AG08395 (cell line): ENCODE measurements at regions not wholly inside any gene's neighbourhood (a gene's known extent, or its start where the extent isn't known, plus 50 kb on each side); places are given as distances from the start of the nearest gene placed in this dataset.

Source experiments
- DNase-seq: peaks from one replicate; pipeline ENCODE4 v3.0.0; 2012; ENCODE audit warnings: mixed read lengths, low spot score

DNA sequence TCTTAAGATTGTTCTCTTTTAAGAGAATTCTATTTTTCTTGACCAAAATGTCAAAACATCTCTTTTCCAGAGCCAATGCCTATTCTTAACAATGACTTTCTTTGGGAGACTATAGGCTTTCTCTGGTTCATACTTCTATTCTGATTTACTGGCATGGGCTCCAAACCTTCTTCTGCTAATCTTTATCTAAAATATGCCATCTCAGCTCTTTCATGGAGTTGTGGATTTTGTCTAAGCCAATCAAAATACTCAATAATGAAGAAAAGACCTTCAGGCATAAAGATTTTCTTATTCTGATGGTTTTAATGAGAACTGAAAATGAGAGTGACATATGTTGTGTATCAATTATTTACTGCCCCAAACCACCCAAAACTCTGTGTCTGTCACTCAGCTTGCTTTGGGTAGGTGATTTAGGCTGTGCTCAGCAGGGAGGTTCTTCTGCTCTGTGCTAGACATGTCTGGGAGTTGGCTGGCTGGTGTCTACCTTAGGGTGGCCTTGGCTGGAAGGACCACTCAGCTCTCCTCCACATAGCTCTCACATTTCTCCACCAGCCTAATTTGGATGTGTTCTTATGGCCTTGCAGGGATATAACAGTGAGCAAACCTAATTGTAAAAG, 270.8 kb downstream of the PRDM2 start:
- no peak for DNase-seq

DNA sequence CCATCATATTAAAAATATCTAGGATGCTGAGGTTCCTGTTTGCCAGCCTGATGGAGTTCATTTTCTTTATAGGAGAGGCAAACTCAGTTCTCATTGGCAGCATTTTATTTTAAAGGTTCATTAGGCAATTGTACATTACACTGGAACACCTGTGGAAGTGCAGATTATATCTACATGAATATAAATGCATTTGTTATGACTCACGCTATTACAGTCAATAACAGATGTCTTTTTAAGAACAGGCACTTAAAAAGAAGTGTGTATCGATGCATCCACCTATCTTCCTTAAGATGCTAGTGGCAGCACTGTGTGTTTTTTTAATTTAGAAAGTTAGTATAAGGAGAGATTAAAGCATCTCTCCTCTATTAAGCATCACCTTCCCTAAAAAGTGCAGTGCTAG, 276.5 kb downstream of the PRDM2 start:
- no peak for DNase-seq

DNA sequence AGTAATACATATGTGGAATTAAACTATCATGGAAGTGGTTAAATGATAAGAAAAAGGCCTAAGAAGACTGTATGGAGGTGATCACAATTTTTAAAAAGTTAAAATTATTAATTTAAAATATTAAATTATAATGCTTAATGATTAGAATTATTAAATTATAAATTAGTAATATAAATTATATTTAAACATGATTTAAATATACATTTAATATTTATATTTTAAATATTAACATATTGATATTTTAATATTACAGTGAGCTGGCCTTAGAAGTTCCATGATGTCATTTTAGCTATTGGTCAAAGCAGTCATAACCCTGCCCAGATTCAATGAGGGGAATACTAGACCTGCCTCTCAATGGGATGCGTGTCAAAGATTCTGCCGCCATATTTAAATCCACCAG, 281.2 kb downstream of the PRDM2 start:
- DNase-seq = no peak

DNA sequence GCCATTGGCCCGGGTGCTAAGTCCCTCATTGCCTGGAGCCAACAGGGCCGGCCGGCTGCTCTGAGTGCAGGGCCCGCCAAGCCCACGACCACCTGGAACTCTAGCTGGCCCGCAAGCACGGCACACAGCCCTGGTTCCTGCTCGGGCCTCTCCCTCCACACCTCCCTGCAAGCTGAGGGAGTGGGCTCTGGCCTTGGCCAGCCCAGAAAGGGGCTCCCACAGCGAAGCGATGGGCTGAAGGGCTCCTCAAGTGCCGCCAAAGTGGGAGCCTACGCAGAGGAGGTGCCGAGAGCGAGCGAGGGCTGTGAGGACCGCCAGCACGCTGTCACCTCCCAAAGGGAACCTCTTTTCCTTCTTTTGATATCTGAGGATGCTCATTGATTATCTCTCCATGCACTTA, 283.4 kb downstream of the PRDM2 start:
- DNase-seq = no peak

DNA sequence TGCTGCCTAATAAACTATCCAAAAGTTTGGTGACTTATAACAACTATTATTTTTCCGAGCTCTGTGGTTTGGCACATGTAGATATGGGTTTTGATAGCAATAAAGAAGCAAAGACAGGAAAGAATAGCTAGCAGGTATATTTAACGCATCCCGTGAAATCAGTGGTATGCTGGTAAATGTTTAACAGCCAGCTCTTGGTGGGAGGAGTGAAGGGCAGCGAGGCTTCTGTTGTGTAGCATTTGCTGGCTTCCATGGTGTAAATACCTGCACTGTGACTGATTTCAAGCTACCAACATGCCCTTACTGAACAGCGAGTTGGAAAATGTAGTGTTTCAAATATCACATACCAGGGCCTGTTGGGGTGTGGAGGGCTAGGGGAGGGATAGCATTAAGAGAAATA, 291.0 kb downstream of the PRDM2 start:
- DNase-seq = no peak

DNA sequence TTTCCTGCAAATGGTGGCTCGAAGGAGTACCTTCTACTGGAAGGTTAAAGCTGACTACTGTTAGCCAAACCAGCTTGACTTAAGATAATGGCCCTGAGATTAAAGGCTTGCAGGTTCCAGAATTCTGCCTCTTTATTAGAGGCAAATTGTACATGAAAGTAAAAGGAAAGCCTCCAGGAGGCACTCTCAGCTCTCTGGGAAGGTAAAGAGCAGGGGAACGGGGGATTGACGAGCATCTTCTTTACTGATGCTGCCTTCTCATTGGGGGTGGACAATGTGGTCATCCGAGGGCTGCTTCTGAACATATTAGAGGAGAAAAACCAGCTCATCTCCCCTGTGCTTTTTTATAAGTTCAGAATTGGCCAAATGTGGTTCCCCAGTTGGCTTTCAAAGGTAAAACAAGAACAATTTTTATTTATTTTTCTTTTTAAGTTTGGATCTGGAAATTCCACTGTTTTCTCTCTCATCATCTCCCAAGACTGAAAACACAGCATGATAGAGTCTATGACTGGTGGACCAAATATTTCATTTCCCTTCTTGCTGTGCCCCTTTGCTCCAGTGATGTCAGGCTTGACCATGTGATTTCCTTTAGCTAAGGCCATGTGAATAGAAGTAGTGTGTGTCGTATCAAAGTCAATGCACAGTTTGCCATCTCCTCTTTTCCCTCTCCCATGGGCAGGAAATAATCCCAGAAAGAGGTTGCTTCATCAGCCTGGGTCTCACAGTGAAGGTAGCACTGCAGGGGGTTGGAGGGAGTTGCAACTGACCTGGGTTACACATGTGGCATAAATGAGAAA, 292.7 kb downstream of the PRDM2 start:
- peak; percentile 7 for DNase-seq

DNA sequence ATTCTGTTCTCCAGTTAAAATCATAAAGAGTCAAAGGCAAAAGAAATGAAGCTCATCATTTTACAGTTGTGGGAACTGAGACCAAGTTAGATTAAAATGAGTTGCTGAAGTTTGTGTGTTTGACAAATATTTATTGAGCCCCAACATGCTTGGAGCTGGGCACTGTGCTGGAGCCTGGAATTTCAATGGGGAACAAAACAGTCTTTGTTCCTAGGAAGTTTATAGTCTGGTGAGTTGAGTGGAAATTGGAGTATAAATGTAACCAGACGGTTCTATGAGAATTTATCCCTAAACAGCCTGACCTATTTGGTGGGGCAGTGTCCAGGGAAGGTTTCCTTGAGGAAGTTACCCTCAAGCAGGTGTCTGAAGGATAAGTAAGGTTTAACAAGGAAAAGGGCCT, 294.4 kb downstream of the PRDM2 start:
- DNase-seq = no peak

DNA sequence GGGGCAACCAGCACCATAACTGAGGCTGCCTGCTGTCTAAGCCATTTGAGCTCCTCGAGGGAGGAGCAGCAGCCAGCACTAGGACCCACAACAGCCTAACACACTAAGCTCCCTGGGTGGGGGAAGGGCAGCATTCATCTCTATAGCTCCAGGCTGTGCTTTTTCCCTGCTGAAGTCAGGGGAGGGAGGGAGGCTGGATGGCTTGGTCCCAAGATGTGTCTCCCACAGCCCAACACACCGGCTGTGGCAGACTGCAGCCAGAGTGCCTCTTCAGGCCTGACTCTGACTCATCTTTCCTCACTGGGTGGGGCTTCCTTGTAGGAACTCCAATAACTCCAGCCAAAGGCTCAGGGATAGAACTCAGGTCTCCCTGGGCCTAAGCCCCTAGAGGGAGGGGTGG, 296.3 kb downstream of the PRDM2 start:
- no peak for DNase-seq

DNA sequence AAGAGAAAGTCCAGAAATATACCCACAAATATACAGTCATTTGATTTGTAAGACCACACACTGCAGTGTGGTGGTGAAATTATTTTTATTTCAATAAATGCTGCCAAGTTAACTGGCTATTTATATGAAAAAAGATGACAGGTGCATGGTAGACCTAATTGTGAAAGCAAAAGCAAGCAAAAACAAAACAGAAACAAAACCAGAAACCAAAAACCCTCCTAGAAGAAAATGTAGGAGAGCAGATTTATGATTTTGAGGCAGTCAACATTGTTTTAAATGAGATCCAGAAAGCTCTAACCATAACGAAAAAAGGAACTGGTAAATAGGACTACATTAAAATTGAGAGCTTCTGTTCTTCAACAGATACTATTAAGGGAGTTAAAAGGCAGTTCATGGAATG, 303.6 kb downstream of the PRDM2 start:
- DNase-seq = no peak

DNA sequence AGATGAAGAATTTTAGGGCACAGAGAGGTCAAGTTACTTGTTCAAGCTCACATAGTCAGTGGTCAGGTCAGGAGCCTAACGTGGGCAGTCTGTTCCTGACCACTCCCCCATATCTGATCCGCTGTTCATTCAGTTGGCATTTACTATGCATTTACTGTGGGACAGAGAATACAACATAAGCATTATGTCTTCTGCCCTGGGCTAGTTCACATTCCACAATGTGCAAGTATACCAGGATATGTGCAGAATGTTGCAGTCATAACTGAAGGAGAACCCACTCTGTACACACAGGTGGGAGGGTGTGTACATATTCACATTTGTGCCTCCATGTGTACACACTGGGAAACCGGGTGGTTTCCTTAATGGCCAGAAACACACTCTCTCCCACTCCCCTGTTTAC, 309.6 kb downstream of the PRDM2 start:
- no peak for DNase-seq

DNA sequence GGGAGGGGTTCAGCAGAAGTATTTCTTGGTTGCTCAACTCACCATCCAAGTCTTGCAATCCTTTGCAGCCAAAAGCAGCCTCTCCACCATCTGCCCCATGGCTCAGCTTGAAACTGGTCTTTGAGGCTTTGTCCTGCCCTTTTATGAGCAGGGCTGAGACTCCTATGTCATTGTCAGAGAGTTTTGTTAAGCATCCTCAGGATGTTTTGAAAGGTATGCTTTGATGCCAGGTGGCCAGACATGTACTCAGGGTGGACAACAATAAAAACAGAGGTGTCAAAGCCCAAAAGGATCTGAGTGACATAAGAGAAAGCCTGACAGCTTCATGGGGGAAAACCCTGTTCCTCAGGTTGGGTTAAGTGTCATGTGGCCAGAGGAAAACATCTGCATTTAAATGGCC, 310.5 kb downstream of the PRDM2 start:
- no peak for DNase-seq

DNA sequence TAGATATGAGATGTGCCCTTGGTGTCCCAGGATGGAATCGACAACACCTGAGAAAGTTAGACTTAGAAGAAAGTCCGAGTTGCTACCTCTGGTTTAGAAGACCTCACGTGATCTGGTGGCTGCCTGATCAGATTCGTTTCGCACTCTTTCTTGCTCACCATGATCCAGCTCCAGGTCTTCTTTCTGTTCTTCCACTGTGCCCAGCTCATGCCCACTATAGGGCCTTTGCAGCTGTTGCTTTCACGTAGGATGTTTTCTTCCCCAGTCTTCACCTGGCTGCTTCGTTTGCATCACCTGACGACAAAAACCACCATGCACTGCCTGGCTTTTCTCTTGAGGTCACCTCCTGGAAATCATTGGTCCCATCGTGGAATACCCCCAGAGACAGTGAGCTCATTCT, 311.1 kb downstream of the PRDM2 start:
- DNase-seq = no peak

DNA sequence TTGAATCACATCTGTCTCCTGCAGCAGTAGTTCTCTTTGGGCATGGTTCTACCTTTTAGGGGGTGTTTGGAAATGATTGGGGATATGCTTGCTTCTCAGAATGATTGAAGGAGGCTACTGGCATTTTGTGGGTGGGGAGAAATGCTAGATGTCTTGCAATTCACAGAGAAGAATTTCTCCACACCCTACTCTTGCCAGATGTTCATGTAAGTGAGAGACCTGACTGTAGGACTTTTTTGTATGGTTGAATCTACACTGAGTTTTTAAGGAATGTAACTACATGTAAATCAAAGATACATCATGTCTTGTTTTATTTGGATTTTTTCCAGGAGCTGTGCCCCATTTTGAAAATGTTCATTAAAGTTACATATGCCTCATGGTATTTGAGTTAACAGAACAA, 311.9 kb downstream of the PRDM2 start:
- DNase-seq = no peak

DNA sequence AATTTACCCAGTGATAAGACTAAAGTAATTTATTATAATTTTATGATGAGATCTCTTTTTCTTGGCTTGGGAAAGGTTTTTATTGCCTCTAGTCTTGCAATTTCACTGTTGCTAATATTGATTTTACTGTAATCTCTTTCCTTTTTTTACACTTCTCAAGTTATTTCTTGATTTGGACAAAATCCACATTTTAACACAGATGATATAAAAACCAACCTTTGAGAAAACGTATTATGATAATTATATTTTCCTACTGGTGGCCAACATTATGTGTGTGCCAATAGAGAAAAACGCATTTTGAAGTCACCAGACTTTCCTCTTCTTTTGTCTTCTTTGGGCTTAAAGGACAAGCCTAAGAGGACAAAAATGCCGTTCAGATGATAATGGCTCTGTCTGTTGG, 314.9 kb downstream of the PRDM2 start:
- DNase-seq = no peak

DNA sequence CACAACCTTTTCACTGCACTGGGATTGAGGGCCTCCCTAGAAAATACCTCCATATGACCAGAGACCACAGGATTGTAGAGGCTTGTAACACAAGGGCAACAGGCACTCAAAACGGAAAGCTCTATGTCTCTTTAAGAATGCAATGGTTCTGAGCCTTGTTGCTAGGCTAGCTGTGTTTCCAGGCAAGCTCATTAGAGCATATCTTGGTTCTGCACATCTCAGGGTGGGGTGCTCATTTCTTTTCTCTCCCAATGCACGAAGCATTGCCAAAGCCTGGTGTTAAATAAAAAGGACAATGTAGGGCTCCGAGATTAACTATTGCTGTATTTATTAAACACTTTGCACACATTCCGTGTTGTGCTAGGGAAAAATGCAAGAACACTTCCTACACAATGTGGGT, 315.9 kb downstream of the PRDM2 start:
- no peak for DNase-seq

DNA sequence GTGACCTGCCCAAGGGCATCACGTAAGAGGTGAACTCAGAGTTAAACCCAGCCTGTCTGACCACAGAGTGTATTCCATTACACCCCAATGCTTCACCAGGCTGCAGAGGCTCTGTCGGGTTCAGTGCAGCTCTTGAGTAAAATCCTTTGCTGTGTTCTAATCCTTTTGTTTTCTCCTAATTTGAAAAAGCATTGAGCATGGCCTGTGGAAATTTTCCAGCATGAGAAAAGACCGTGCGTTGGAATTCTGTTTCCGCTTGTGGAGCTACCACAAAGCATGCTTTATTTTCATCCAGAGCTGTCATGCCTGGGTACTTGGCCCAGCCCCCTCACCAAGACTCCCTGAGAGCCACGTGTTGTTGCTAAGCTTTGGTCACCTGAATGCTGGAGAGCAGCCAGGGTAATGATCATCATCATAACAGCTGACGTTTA, 317.6 kb downstream of the PRDM2 start:
- no peak for DNase-seq

DNA sequence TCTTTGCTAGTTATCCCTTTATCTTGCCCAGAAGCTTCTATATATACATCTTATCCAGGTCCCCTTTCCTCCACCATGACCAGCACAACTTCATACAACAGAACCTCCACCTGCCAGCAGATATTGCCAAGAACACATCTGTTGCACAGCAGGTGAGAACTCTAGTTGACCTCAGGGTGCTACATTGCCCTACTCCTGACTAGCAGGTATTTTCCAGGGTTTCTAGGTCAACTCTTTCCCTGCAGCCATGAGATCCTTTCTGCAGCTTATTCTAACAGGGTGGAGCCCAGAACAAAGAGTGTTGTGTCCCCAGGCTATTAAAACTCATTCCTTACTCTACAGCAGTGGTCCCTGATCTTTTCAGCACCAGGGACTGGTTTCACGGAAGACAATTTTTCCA, 319.5 kb downstream of the PRDM2 start:
- no peak for DNase-seq

DNA sequence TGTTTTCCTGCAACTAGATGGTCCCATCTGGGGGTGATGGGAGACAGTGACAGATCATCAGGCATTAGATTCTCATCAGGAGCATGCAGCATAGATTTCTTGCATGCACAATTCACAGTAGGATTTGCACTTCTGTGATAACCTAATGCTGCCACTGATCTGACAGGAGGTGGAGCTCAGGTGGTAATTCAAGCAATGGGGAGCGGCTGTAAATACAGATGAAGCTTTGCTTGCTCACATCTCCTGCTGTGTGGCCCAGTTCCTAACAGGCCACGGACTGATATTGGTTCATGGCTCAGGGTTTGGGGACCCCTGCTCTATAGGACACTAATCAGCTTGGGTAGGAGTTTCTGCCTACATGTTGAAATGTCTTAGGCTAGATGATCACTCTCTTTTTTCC, 320.0 kb downstream of the PRDM2 start:
- DNase-seq = no peak

DNA sequence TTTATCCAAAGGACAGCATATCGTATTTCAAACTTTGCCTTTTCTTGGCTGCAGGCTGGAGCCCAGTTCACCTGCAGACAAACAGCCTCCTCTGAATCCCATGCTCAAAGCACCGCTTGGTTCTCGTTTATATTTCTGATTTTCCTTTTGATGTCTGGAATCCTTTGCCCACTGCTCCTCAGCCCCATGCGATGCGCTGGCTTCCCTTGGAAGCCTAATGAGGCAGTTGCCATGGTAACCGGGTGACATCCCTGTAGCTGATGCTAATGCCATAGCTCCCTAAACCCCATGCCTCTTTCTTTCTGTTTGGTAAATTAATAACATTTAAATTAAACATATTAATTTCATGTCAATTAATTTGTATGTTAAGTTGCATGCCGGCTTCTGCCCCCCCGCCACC, 327.1 kb downstream of the PRDM2 start:
- DNase-seq = no peak

DNA sequence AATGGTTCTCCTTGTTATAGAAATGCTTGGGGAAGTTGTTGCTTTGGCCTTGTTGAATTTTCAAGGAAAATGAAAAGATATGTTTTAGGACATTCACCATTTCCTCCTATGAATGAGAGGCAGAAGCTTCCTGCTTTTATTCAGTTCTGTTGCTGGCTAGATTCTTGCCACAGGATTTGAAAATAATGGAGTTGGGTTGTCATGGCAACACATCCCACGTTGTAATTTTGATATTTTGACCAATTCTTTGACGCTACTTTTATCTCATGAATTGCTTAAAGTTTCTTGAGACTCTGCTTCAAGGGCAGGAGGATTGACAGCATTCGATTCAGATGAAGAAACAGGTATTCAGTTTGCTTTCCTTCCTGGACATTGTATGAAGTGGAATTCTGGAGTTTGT, 331.5 kb downstream of the PRDM2 start:
- no peak for DNase-seq

DNA sequence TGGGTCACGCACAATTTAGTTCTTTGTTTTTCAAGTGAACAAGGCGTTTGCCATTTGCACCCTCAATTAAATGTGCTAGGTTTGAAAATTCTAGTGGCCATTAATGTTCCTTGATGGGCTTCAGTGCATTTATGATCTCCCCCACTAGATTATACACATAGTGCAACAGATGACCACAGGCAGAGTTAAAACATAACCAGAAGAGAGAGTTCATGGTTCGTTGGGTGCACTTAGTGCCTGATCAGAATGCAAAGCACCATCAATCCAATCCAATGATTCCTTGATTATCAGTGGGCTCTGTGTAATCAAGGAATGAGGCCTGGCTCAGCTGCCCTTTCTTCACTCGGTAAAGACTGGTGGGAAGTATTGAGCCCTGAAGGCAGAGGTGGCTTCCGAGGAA, 334.5 kb downstream of the PRDM2 start:
- DNase-seq = no peak

DNA sequence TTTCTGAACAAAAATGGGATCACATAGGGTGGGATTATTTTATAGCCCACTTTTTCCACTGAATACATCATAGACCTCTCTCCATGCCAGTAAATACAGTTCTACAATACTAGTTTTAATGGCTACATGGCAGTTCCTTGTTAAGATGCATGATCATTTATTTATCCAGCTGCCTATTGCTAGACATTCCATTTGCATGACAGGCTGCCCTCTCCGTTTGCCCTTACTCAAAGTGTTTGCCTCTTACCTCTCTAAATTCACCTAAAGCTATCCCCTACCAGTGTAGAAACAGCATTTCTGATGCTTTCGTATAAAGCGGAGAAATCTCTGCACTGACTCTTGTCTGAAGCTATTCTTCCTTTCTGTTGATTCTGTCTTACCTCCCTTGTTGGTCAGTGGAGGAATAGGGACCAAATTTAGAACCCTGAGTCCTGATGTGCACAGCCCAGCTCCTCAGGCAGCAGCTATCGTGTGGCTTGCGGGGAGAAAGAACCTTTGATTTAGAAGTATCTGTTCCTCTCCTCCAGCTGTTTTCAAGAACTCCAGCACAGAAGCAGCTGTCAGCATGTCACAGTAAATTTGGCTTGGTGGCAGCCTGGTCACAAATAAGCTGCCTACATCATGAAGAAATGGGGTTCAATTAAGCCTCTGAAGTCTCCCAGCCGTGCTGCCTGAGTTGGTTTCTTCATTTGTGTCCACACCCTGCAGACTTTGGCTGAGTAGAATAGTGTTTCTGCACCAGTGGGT, 337.3 kb downstream of the PRDM2 start:
- no peak for DNase-seq
